HepG2 (cell line): ENCODE measurements at regions not wholly inside any gene's neighbourhood (a gene's known extent, or its start where the extent isn't known, plus 50 kb on each side); places are given as distances from the start of the nearest gene placed in this dataset.

ENCODE experiments used
- ATAC-seq: fragments of 200-7000 bp; cut with Tn5 transposase; 3 replicates; pipeline ENCODE4 v1.9.1; 2020; ENCODE audit warnings: mild to moderate bottlenecking, moderate library complexity
- BruUV-seq: library from RNA; stranded (reverse); fragments of 400-500 nt; replicated peaks from 2 replicates; lab custom pipeline; 2021; lab: Mats Ljungman, UMichigan
- CTCF ChIA-PET: fragments of 300-600 bp; formaldehyde crosslinking; extraction: SDS; loops from one replicate; lab custom pipeline; 2021; ENCODE audit warnings: low total read pairs, inconsistent platforms, low intra/inter-chr PET ratio; lab: Yijun Ruan, JAX
- POLR2A ChIA-PET: fragments of 350-600 bp; sonication (Branson Sonifier 250); formaldehyde crosslinking; loops from one replicate; lab custom pipeline; 2020; ENCODE audit warnings: antibody characterized with exemption, inconsistent platforms; lab: Yijun Ruan, JAX
- DNase-seq: peaks from one replicate; pipeline ENCODE4 v3.0.0-alpha.2; 2015; ENCODE audit warnings: low spot score
- FAIRE-seq: peaks from 3 replicates; lab custom pipeline; 2011; peaks lifted over from hg19 to GRCh38; lab: Jason Lieb, UNC
- H2AFZ ChIP-seq: one replicate; pipeline ENCODE4 v1.6.1; 2011; ENCODE audit warnings: low read length, inconsistent platforms
- H3K27ac ChIP-seq: fragments of 300-600 bp; 3 replicates; pipeline ENCODE4 v1.8.0; 2011; ENCODE audit warnings: mixed run types, mild to moderate bottlenecking, mixed read lengths, low read length, inconsistent platforms; ENCODE audit not compliant: insufficient read depth; ENCODE audit errors: extremely low read length
- H3K27me3 ChIP-seq, 2 experiments: fragments of 200-600 bp in 1 of 2; 2 replicates in 1 of 2; 3 replicates in 1 of 2; pipeline versions ENCODE4 v1.6.0 to v1.8.0; 2011; ENCODE audit warnings: low read length in 2 of 2, mild to moderate bottlenecking in 2 of 2, moderate library complexity in 2 of 2, inconsistent platforms in 1 of 2; ENCODE audit not compliant: insufficient read depth in 2 of 2, control insufficient read depth in 1 of 2
- H3K36me3 ChIP-seq, 2 experiments: fragments of 200-600 bp in 1 of 2; replicated peaks in 1 of 2; 2 replicates in 1 of 2; 3 replicates in 1 of 2; pipeline versions ENCODE4 v1.5.1 to v1.8.0; 2011; ENCODE audit warnings: low read length in 2 of 2, inconsistent platforms in 1 of 2; ENCODE audit not compliant: insufficient read depth in 2 of 2, control insufficient read depth in 1 of 2
- H3K4me1 ChIP-seq: 2 replicates; pipeline ENCODE4 v1.5.1; 2012; ENCODE audit warnings: low read length, inconsistent platforms; ENCODE audit not compliant: insufficient read depth
- H3K4me2 ChIP-seq: 2 replicates; pipeline ENCODE4 v1.6.0; 2011; ENCODE audit warnings: low read depth, low read length, inconsistent platforms
- H3K4me3 ChIP-seq, 3 experiments: fragments of 200-600 bp in 1 of 3; sonication (generic), shearing (Covaris generic) in 1 of 3; replicated peaks in 1 of 3; 2 replicates each; pipeline ENCODE4 v1.5.1; 2011 to 2016; ENCODE audit warnings: low read length in 3 of 3, inconsistent platforms in 2 of 3, low read depth in 2 of 3, mild to moderate bottlenecking in 2 of 3, control low read depth in 1 of 3, mixed read lengths in 1 of 3; ENCODE audit not compliant: insufficient read depth in 1 of 3
- H3K79me2 ChIP-seq: one replicate; pipeline ENCODE4 v1.6.1; 2011; ENCODE audit warnings: low read length, inconsistent platforms; ENCODE audit not compliant: insufficient read depth
- H3K9ac ChIP-seq: 2 replicates; pipeline ENCODE4 v1.6.0; 2011; ENCODE audit warnings: mild to moderate bottlenecking, low read depth, low read length, inconsistent platforms; ENCODE audit not compliant: insufficient read depth
- H3K9me3 ChIP-seq: 2 replicates; pipeline ENCODE4 v1.5.1; 2012; ENCODE audit warnings: mild to moderate bottlenecking, low read length
- H4K20me1 ChIP-seq: 2 replicates; pipeline ENCODE4 v1.6.0; 2011; ENCODE audit warnings: inconsistent platforms, mild to moderate bottlenecking, low read length, moderate library complexity; ENCODE audit not compliant: insufficient read depth
- ARNT2 ChIP-seq: sonication (generic); formaldehyde crosslinking; IDR thresholded peaks from 2 replicates; pipeline ENCODE4 v1.8.0; 2022; ENCODE audit warnings: mild to moderate bottlenecking, low read depth, missing genetic modification reagents, moderate library complexity
- ATF7 ChIP-seq, 2 experiments: fragments of 450-650 bp in 1 of 2; sonication (generic) in 1 of 2; formaldehyde crosslinking in 1 of 2; IDR thresholded peaks; 2 replicates each; pipeline versions ENCODE4 v1.4.0 to v1.6.1; 2016 to 2020; ENCODE audit warnings: antibody characterized with exemption in 1 of 2, mild to moderate bottlenecking in 1 of 2, missing genetic modification reagents in 1 of 2
- RBM22 ChIP-seq: fragments of 200-400 bp; formaldehyde crosslinking; optimal IDR thresholded peaks from 2 replicates; pipeline ENCODE3; 2017; ENCODE audit warnings: mild to moderate bottlenecking, low read length, moderate library complexity
- SALL1 ChIP-seq: sonication (generic); formaldehyde crosslinking; IDR thresholded peaks from 2 replicates; pipeline ENCODE4 v1.8.0; 2022; ENCODE audit warnings: mild to moderate bottlenecking, missing genetic modification reagents
- SNAPC4 ChIP-seq: sonication (generic); formaldehyde crosslinking; IDR thresholded peaks from 2 replicates; pipeline ENCODE4 v1.4.0; 2020; ENCODE audit warnings: mild to moderate bottlenecking, missing genetic modification reagents
- TFE3 ChIP-seq: IDR thresholded peaks from 2 replicates; pipeline ENCODE4 v1.6.1; 2016
- ZBTB4 ChIP-seq: sonication (generic); formaldehyde crosslinking; IDR thresholded peaks from 2 replicates; pipeline ENCODE4 v1.4.0; 2020; ENCODE audit warnings: missing genetic modification reagents, mild to moderate bottlenecking, borderline replicate concordance
- ZMYM2 ChIP-seq: sonication (generic); formaldehyde crosslinking; IDR thresholded peaks from 2 replicates; pipeline ENCODE4 v1.8.0; 2022; ENCODE audit warnings: mild to moderate bottlenecking, missing genetic modification reagents
- ZMYM3 ChIP-seq: sonication (generic); formaldehyde crosslinking; IDR thresholded peaks from 2 replicates; pipeline ENCODE4 v1.5.1; 2020; ENCODE audit warnings: mild to moderate bottlenecking, missing genetic modification reagents
- ZNF235 ChIP-seq: sonication (generic); formaldehyde crosslinking; IDR thresholded peaks from 2 replicates; pipeline ENCODE4 v1.8.1; 2023; ENCODE audit warnings: mild to moderate bottlenecking, missing genetic modification reagents, borderline replicate concordance
- ZNF296 ChIP-seq: sonication (generic); formaldehyde crosslinking; conservative IDR thresholded peaks from 2 replicates; pipeline ENCODE4 v1.5.0; 2020; ENCODE audit warnings: mild to moderate bottlenecking, missing genetic modification reagents
- ZNF33A ChIP-seq: sonication (generic); formaldehyde crosslinking; IDR thresholded peaks from 2 replicates; pipeline ENCODE4 v1.5.1; 2020; ENCODE audit warnings: missing genetic modification reagents, mild to moderate bottlenecking, moderate library complexity, borderline replicate concordance
- ZNF44 ChIP-seq: sonication (generic); formaldehyde crosslinking; IDR thresholded peaks from 2 replicates; pipeline ENCODE4 v1.5.1; 2020; ENCODE audit warnings: mild to moderate bottlenecking, missing genetic modification reagents
- ZNF589 ChIP-seq: sonication (generic); formaldehyde crosslinking; conservative IDR thresholded peaks from 2 replicates; pipeline ENCODE4 v1.8.0; 2022; ENCODE audit warnings: mild to moderate bottlenecking, moderate library complexity, missing genetic modification reagents
- ZSCAN25 ChIP-seq: sonication (generic); formaldehyde crosslinking; IDR thresholded peaks from 2 replicates; pipeline ENCODE4 v1.8.0; 2022; ENCODE audit warnings: mild to moderate bottlenecking, missing genetic modification reagents
- in situ Hi-C: cut with HindIII; loops from 2 replicates; pipeline ENCODE4 v1.10.0; 2017; ENCODE audit warnings: low pct_unique_long_range_greater_than_20kb; ENCODE audit not compliant: extremely low pct_ligation_motif_present
- intact Hi-C: fragments of 100-400 bp; cut with micrococcal nuclease; formaldehyde crosslinking; loops from one replicate; pipeline ENCODE4 v1.10.0; 2022; ENCODE audit not compliant: unreplicated experiment

GRCh38 chr7:85356916-85357315 lies 170.1 kb upstream of the SEMA3D start (continued):
- TF ChIP-seq SNAPC4 (CRISPR knock-in tag) = no peak
- no peak for TF ChIP-seq ZNF589 (CRISPR knock-in tag)
- TF ChIP-seq ZNF44 = no peak

- intact Hi-C loops = no loop called here
- Histone ChIP-seq H3K9me3 (no peaks in the 10 kb centered on the region), H2AFZ (no peak overlapping the region), H3K36me3 (no peaks in the 10 kb centered on the region), H3K27ac (no peak overlapping the region), H3K4me1 (no peaks in the 10 kb centered on the region), H4K20me1 (no peaks in the 10 kb centered on the region), H3K4me3 (no peak overlapping the region), H3K9ac (no peak overlapping the region), H3K79me2 (no peaks in the 10 kb centered on the region), H3K4me2 (no peak overlapping the region), H3K27me3 (no peaks in the 10 kb centered on the region)
- ChIA-PET POLR2A (no interaction called here), CTCF (no interaction called here)
- no TSS peak for BruUV-seq
- DNase-seq (no peak), ATAC-seq (no peak), FAIRE-seq (no peak)
- in situ Hi-C loops = no loop called here
- TF ChIP-seq ZNF235 (no peak), TFE3 (CRISPR knock-in tag) (no peak), SALL1 (CRISPR knock-in tag) (no peak), ZMYM3 (CRISPR knock-in tag) (no peak), ZBTB4 (CRISPR knock-in tag) (no peak), ATF7 (IDR thresholded peaks at IDR 0.05) (no peak), ATF7 (CRISPR knock-in tag; IDR thresholded peaks at IDR 0.05) (no peak), RBM22 (no peak), ZSCAN25 (CRISPR knock-in tag) (no peak), ZMYM2 (CRISPR knock-in tag) (no peak), ZNF296 (CRISPR knock-in tag) (no peak), ARNT2 (CRISPR knock-in tag) (no peak), ZNF33A (no peak)
Observed at GRCh38 chr7:85343484-85343883, 156.6 kb upstream of the SEMA3D start.
